ENCODE measurements at regions not wholly inside any gene's neighbourhood (a gene's known extent, or its start where the extent isn't known, plus 50 kb on each side); places are given as distances from the start of the nearest gene placed in this dataset.

- no peak for TF ChIP-seq HNRNPH1 (optimal IDR thresholded peaks at IDR 0.05; ENCODE audit: low read depth, low read length)
- TF ChIP-seq MAX (CRISPR knock-in tag; IDR thresholded peaks at IDR 0.05), result no peak
- no peak for TF ChIP-seq KDM1A (IDR thresholded peaks at IDR 0.05)
- TF ChIP-seq U2AF1 (optimal IDR thresholded peaks at IDR 0.05; ENCODE audit: low read depth, low read length), result no peak
- H3K79me2 ChIP-seq (ENCODE audit: control insufficient read depth, insufficient read depth, low read length), result no peaks in the 10 kb centered on the region
- no peaks in the 10 kb centered on the region for H3K9me1 ChIP-seq (ENCODE audit: control insufficient read depth, insufficient read depth, low read length)
- intact Hi-C loops (cut with micrococcal nuclease), result no loop called here
- ChIA-PET CTCF (ENCODE audit: low intra/inter-chr PET ratio) (no interaction called here), POLR2A (no interaction called here)
- in situ Hi-C loops (cut with MboI), result no loop called here
- WGBS (ENCODE audit: insufficient coverage, low coverage, missing lambda C conversion rate), result 3% methylated on average over 3 of the region's 3 CpGs
- H3K27ac ChIP-seq (ENCODE audit: extremely low read depth, low read depth, low read length), result no peak overlapping the region
- BruUV-seq (replicated peaks), result no TSS peak
- H3K27me3 ChIP-seq (ENCODE audit: control insufficient read depth in 2 of 2, insufficient read depth in 2 of 2, low read length in 2 of 2), result no peaks in the 10 kb centered on the region
- H4K20me1 ChIP-seq (replicated peaks; ENCODE audit: control insufficient read depth, insufficient read depth, low read length), result no peaks in the 10 kb centered on the region
- no peak overlapping the region for H3K4me3 ChIP-seq
- DNase-seq (ENCODE audit: extremely low read depth in 1 of 4, low spot score in 3 of 4), result no peak
- no peak for ATAC-seq
- H3K4me1 ChIP-seq (replicated peaks in 1 of 2; ENCODE audit: control insufficient read depth in 2 of 2, insufficient read depth in 2 of 2, low read length in 2 of 2), result no peaks in the 10 kb centered on the region
- FAIRE-seq, result no peak
- H2AFZ ChIP-seq (ENCODE audit: low read depth, low read length), result no peak overlapping the region
- H3K9ac ChIP-seq (ENCODE audit: insufficient read depth in 1 of 2, low read depth in 2 of 2, low read length in 2 of 2), result no peak overlapping the region
- H3K36me3 ChIP-seq (ENCODE audit: control insufficient read depth, insufficient read depth, low read length), result no peaks in the 10 kb centered on the region
- H3K4me2 ChIP-seq (ENCODE audit: insufficient read depth, low read length), result no peak overlapping the region
- no peaks in the 10 kb centered on the region for H3K9me3 ChIP-seq (replicated peaks; ENCODE audit: control insufficient read depth, insufficient read depth, low read depth, low read length)
Observed at GRCh38 chrX:42696536-42697124, 81.3 kb downstream of the PPP1R2C start.

- no peak overlapping the region for H3K4me3 ChIP-seq
- no peak overlapping the region for H3K4me2 ChIP-seq (ENCODE audit: insufficient read depth, low read length)
- ATAC-seq (no peak), FAIRE-seq (no peak), DNase-seq (ENCODE audit: extremely low read depth in 1 of 4, low spot score in 3 of 4) (no peak)
- 5% methylated on average over 4 of the region's 4 CpGs for WGBS (ENCODE audit: insufficient coverage, low coverage, missing lambda C conversion rate)
- no peak overlapping the region for H2AFZ ChIP-seq (ENCODE audit: low read depth, low read length)
- intact Hi-C loops (cut with micrococcal nuclease) (no loop called here), in situ Hi-C loops (cut with MboI) (no loop called here)
- ChIA-PET POLR2A (no interaction called here), CTCF (ENCODE audit: low intra/inter-chr PET ratio) (no interaction called here)
- no peaks in the 10 kb centered on the region for H3K27me3 ChIP-seq (ENCODE audit: control insufficient read depth in 2 of 2, insufficient read depth in 2 of 2, low read length in 2 of 2)
- H4K20me1 ChIP-seq (replicated peaks; ENCODE audit: control insufficient read depth, insufficient read depth, low read length), result no peaks in the 10 kb centered on the region
- no peak overlapping the region for H3K9ac ChIP-seq (ENCODE audit: insufficient read depth in 1 of 2, low read depth in 2 of 2, low read length in 2 of 2)
- H3K27ac ChIP-seq (ENCODE audit: extremely low read depth, low read depth, low read length), result no peak overlapping the region
- H3K36me3 ChIP-seq (ENCODE audit: control insufficient read depth, insufficient read depth, low read length), result no peaks in the 10 kb centered on the region
- H3K79me2 ChIP-seq (ENCODE audit: control insufficient read depth, insufficient read depth, low read length), result no peaks in the 10 kb centered on the region
- no peaks in the 10 kb centered on the region for H3K9me1 ChIP-seq (ENCODE audit: control insufficient read depth, insufficient read depth, low read length)
- TF ChIP-seq CC2D1A (IDR thresholded peaks at IDR 0.05) (no peak), POU5F1 (IDR thresholded peaks at IDR 0.05; ENCODE audit: borderline replicate concordance, low read depth, low read length, partially characterized antibody) (no peak), ARHGAP35 (IDR thresholded peaks at IDR 0.05; ENCODE audit: partially characterized antibody) (no peak), ZNF316 (IDR thresholded peaks at IDR 0.05) (no peak), ZBTB7A (IDR thresholded peaks at IDR 0.05; ENCODE audit: borderline replicate concordance, control insufficient read depth, low read depth, low read length) (no peak), RBM22 (IDR thresholded peaks at IDR 0.05; ENCODE audit: low read depth, low read length, poor library complexity, severe bottlenecking) (no peak), MED1 (CRISPR knock-in tag; IDR thresholded peaks at IDR 0.05; ENCODE audit: borderline replicate concordance) (no peak), ZNF830 (CRISPR knock-in tag; IDR thresholded peaks at IDR 0.05) (no peak), ILK (tag; IDR thresholded peaks at IDR 0.05; ENCODE audit: borderline replicate concordance, low read depth) (no peak), CCAR2 (IDR thresholded peaks at IDR 0.05; ENCODE audit: low read depth, low read length) (no peak), DACH1 (IDR thresholded peaks at IDR 0.05; ENCODE audit: partially characterized antibody) (no peak), HSF4 (CRISPR knock-in tag; IDR thresholded peaks at IDR 0.05; ENCODE audit: borderline replicate concordance) (no peak)
- H3K4me1 ChIP-seq (replicated peaks in 1 of 2; ENCODE audit: control insufficient read depth in 2 of 2, insufficient read depth in 2 of 2, low read length in 2 of 2), result no peaks in the 10 kb centered on the region
- no peaks in the 10 kb centered on the region for H3K9me3 ChIP-seq (replicated peaks; ENCODE audit: control insufficient read depth, insufficient read depth, low read depth, low read length)
- BruUV-seq (replicated peaks), result no TSS peak
Observed at GRCh38 chrX:42695800-42696358, 82.1 kb downstream of the PPP1R2C start.
